Panc1 (cell line): ENCODE measurements at regions not wholly inside any gene's neighbourhood (a gene's known extent, or its start where the extent isn't known, plus 50 kb on each side); places are given as distances from the start of the nearest gene placed in this dataset.

Source experiments
- ATAC-seq: fragments of 200-7000 bp; cut with Tn5 transposase; 2 replicates; pipeline ENCODE4 v1.9.1; 2020; ENCODE audit warnings: mild to moderate bottlenecking, moderate library complexity
- BruUV-seq: library from RNA; stranded (reverse); fragments of 400-500 nt; replicated peaks from 2 replicates; lab custom pipeline; 2021; lab: Mats Ljungman, UMichigan
- CTCF ChIA-PET: fragments of 300-600 bp; sonication (Branson Sonifier 250); formaldehyde crosslinking; loops from one replicate; lab custom pipeline; 2022; ENCODE audit warnings: antibody characterized with exemption; lab: Charles Lee
- POLR2A ChIA-PET: fragments of 300-600 bp; sonication (Branson Sonifier 250); formaldehyde crosslinking; loops from one replicate; lab custom pipeline; 2022; ENCODE audit warnings: antibody characterized with exemption; lab: Charles Lee
- DNase-seq: peaks from one replicate; pipeline ENCODE4 v3.0.0-alpha.2; 2010; ENCODE audit warnings: low read depth, low spot score
- H3K27ac ChIP-seq: 2 replicates; pipeline ENCODE4 v1.5.1; 2011; ENCODE audit warnings: mild to moderate bottlenecking, low read length, inconsistent platforms
- H3K27me3 ChIP-seq: fragments of 200-500 bp; sonication (Bioruptor generic); 2 replicates; pipeline ENCODE4 v1.6.0; 2014; ENCODE audit warnings: low read length, inconsistent platforms; ENCODE audit not compliant: control insufficient read depth, insufficient read depth
- H3K36me3 ChIP-seq: fragments of 200-500 bp; sonication (Bioruptor generic); 2 replicates; pipeline ENCODE4 v1.5.1; 2014; ENCODE audit warnings: inconsistent platforms, mild to moderate bottlenecking, low read length, moderate library complexity; ENCODE audit not compliant: control insufficient read depth, insufficient read depth
- H3K4me1 ChIP-seq: 2 replicates; pipeline ENCODE4 v1.5.1; 2011; ENCODE audit warnings: inconsistent platforms, mild to moderate bottlenecking, low read length, moderate library complexity; ENCODE audit not compliant: control insufficient read depth, insufficient read depth
- H3K4me3 ChIP-seq, 2 experiments: 2 replicates each; pipeline ENCODE4 v1.5.1; 2011 to 2012; ENCODE audit warnings: low read depth in 2 of 2, low read length in 2 of 2, mild to moderate bottlenecking in 2 of 2, inconsistent platforms in 1 of 2, moderate library complexity in 1 of 2
- H3K9me3 ChIP-seq: fragments of 200-500 bp; sonication (Bioruptor generic); 2 replicates; pipeline ENCODE4 v1.5.1; 2014; ENCODE audit warnings: low read depth, mild to moderate bottlenecking, inconsistent platforms, low read length, moderate library complexity; ENCODE audit not compliant: control insufficient read depth, insufficient read depth
- CTCF ChIP-seq: fragments of 450-650 bp; IDR thresholded peaks from 2 replicates; pipeline ENCODE4 v1.5.1; 2017; ENCODE audit warnings: mild to moderate bottlenecking
- POLR2AphosphoS5 ChIP-seq: IDR thresholded peaks from 2 replicates; pipeline ENCODE4 v1.6.1; 2012; ENCODE audit warnings: mild to moderate bottlenecking, low read depth, low read length, moderate library complexity
- REST ChIP-seq, 2 experiments: IDR thresholded peaks; 2 replicates each; pipeline ENCODE4 v1.6.1; 2011 to 2012; ENCODE audit warnings: low read depth in 2 of 2, control low read depth in 1 of 2, low read length in 1 of 2, mild to moderate bottlenecking in 1 of 2, moderate library complexity in 1 of 2; ENCODE audit not compliant: insufficient read depth in 1 of 2
- SIN3A ChIP-seq: IDR thresholded peaks from 2 replicates; pipeline ENCODE4 v1.6.1; 2012; ENCODE audit warnings: low read depth, mild to moderate bottlenecking, low read length, moderate library complexity, borderline replicate concordance; ENCODE audit not compliant: insufficient read depth
- TCF7L2 ChIP-seq: IDR thresholded peaks from 2 replicates; pipeline ENCODE4 v1.6.1; 2011; ENCODE audit warnings: mild to moderate bottlenecking, low read depth, low read length, inconsistent platforms
- in situ Hi-C: cut with HindIII; loops from 2 replicates; pipeline ENCODE4 v1.10.0; 2016; ENCODE audit warnings: low sequenced_read_pairs, low pct_unique_long_range_greater_than_20kb
- intact Hi-C: fragments of 100-400 bp; cut with micrococcal nuclease; formaldehyde crosslinking; loops from one replicate; pipeline ENCODE4 v1.10.0; 2022; ENCODE audit not compliant: unreplicated experiment

GRCh38 chr17:72249441-72249840 is 128.6 kb downstream of the SOX9 start:
- H3K9me3 ChIP-seq = no peaks in the 10 kb centered on the region
- in situ Hi-C loops (no loop called here), intact Hi-C loops (no loop called here)
- ChIA-PET CTCF (no interaction called here), POLR2A (no interaction called here)
- no peaks in the 10 kb centered on the region for H3K27me3 ChIP-seq
- no peaks in the 10 kb centered on the region for H3K4me1 ChIP-seq
- no peak for TF ChIP-seq SIN3A
- no peak for TF ChIP-seq CTCF
- no peak for TF ChIP-seq REST (IDR thresholded peaks at IDR 0.05; ENCODE audit: insufficient read depth in 1 of 2, low read depth in 2 of 2, low read length in 1 of 2)
- no peak for TF ChIP-seq POLR2AphosphoS5
- no peak for TF ChIP-seq TCF7L2
- no peak for ATAC-seq
- no peak overlapping the region for H3K27ac ChIP-seq
- no TSS peak for BruUV-seq
- DNase-seq = no peak
- H3K36me3 ChIP-seq = no peaks in the 10 kb centered on the region
- H3K4me3 ChIP-seq = no peak overlapping the region

GRCh38 chr17:72250206-72250605 is 129.4 kb downstream of the SOX9 start:
- Histone ChIP-seq H3K36me3 (no peaks in the 10 kb centered on the region), H3K4me3 (no peak overlapping the region), H3K9me3 (no peaks in the 10 kb centered on the region), H3K27me3 (no peaks in the 10 kb centered on the region), H3K27ac (no peak overlapping the region), H3K4me1 (no peaks in the 10 kb centered on the region)
- no peak for TF ChIP-seq TCF7L2
- no peak for TF ChIP-seq CTCF
- TF ChIP-seq POLR2AphosphoS5 = no peak
- TF ChIP-seq SIN3A = no peak
- TF ChIP-seq REST (IDR thresholded peaks at IDR 0.05; ENCODE audit: insufficient read depth in 1 of 2, low read depth in 2 of 2, low read length in 1 of 2) = no peak
- ChIA-PET CTCF (no interaction called here), POLR2A (no interaction called here)
- no TSS peak for BruUV-seq
- intact Hi-C loops = no loop called here
- DNase-seq = no peak
- ATAC-seq = no peak
- in situ Hi-C loops = no loop called here
